Upper lobe of right lung (tissue), 1 donor: ENCODE measurements at regions not wholly inside any gene's neighbourhood (a gene's known extent, or its start where the extent isn't known, plus 50 kb on each side); places are given as distances from the start of the nearest gene placed in this dataset.
"Not testable (repeated sequence)": the region's sequence is repeated elsewhere in the genome, so short reads cannot be mapped to it uniquely, and the experiment has no call there.

Source experiments
- ATAC-seq: fragments of 200-7000 bp; cut with Tn5 transposase; one replicate; pipeline ENCODE4 v1.9.1; 2020; ENCODE audit warnings: mild to moderate bottlenecking, moderate library complexity
- DNase-seq: peaks from one replicate; pipeline ENCODE4 v3.0.0-alpha.2; 2020
- H3K27ac ChIP-seq: fragments of 200-600 bp; one replicate; pipeline ENCODE4 v1.8.0; 2022
- H3K27me3 ChIP-seq: fragments of 200-600 bp; one replicate; pipeline ENCODE4 v1.8.0; 2022; ENCODE audit warnings: mild to moderate bottlenecking
- H3K36me3 ChIP-seq: fragments of 200-600 bp; one replicate; pipeline ENCODE4 v1.8.0; 2022
- H3K4me1 ChIP-seq: fragments of 200-600 bp; one replicate; pipeline ENCODE4 v1.8.0; 2022
- H3K4me3 ChIP-seq: fragments of 200-600 bp; one replicate; pipeline ENCODE4 v1.8.0; 2022; ENCODE audit warnings: mild to moderate bottlenecking
- H3K9me3 ChIP-seq: fragments of 200-600 bp; one replicate; pipeline ENCODE4 v1.8.0; 2022
- intact Hi-C: fragments of 100-400 bp; cut with DNase I; formaldehyde crosslinking; loops from one replicate; pipeline ENCODE4 v1.11.0; 2022
- TF ChIP-seq, protein P1 (sequence below): fragments of 200-600 bp; IDR thresholded peaks from one replicate; pipeline ENCODE4 v1.8.0; 2022; ENCODE audit warnings: antibody characterized with exemption
- donor health status: DM: no; HTN: yes; CAD: no; lungs with severe emphysema.

DNA sequence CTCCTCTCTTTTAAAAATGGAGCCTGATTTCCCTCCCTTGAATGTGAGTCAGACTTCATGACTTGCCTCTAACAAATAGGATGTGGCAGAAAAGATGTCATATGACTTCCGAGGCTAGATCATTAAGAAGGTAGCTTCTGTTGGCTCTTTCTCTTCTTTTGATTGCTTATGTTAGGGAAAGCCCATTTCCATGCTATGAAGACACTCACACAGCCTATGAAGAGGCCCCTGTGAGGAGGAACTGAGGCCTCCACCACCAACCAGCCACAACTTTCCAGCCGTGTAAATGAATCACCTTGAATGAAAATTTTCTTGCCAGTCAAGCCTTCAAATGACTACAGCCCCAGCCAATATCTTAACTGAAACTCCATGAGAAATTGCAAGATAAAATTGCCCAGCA, 413.4 kb downstream of the TMEM38B start:
- DNase-seq: no peak

DNA sequence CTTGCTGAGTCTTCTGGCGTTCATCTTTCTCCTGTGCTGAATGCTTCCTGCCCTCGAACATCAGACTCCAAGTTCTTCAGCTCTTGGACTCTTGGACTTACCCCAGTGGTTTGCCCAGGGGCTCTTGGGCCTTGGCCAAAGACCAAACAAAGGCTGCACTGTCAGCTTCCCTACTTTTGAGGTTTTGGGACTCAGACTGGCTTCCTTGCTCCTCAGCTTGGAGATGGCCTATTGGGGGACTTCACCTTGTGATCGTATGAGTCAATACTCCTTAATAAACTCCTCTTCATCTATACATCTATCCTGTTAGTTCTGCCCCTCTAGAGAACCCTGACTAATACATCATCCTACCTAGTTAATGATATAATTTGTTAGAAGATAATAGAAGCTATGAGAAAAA, 415.4 kb downstream of the TMEM38B start:
- DNase-seq, H3K27ac ChIP-seq, H3K27me3 ChIP-seq, H3K36me3 ChIP-seq, ATAC-seq, H3K9me3 ChIP-seq, H3K4me3 ChIP-seq, H3K4me1 ChIP-seq, intact Hi-C loops: not testable (repeated sequence)

More for the DNA sequence above, 413.4 kb downstream of the TMEM38B start:
- no peak for ATAC-seq
- Histone ChIP-seq H3K27ac (no peak overlapping the region), H3K9me3 (no peaks in the 10 kb centered on the region), H3K27me3 (no peaks in the 10 kb centered on the region), H3K4me3 (no peak overlapping the region), H3K4me1 (no peaks in the 10 kb centered on the region), H3K36me3 (no peaks in the 10 kb centered on the region)
- intact Hi-C loops: no loop called here
- TF ChIP-seq, protein P1, sequence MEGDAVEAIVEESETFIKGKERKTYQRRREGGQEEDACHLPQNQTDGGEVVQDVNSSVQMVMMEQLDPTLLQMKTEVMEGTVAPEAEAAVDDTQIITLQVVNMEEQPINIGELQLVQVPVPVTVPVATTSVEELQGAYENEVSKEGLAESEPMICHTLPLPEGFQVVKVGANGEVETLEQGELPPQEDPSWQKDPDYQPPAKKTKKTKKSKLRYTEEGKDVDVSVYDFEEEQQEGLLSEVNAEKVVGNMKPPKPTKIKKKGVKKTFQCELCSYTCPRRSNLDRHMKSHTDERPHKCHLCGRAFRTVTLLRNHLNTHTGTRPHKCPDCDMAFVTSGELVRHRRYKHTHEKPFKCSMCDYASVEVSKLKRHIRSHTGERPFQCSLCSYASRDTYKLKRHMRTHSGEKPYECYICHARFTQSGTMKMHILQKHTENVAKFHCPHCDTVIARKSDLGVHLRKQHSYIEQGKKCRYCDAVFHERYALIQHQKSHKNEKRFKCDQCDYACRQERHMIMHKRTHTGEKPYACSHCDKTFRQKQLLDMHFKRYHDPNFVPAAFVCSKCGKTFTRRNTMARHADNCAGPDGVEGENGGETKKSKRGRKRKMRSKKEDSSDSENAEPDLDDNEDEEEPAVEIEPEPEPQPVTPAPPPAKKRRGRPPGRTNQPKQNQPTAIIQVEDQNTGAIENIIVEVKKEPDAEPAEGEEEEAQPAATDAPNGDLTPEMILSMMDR: no peak

DNA sequence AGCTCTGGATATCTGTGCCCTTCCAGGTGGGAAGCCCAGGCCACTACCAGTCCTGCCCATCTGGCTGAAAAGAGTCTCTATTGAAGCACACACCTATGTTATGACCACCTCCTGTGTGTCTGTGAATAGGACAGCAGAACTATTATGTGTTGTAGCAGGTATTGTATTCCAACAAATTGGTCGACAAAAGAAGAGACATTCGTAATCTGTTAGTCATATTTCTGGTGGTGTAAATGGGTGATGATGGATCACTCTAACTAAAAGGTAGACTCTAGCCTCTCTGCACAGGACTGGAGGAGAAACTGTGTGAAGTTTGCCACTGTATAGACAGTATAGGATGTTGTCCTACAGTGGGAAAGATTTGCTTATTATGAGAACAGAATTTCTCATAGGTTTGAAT, 416.1 kb downstream of the TMEM38B start:
- H3K27ac ChIP-seq: no peak overlapping the region
- TF ChIP-seq, protein P1: no peak

DNA sequence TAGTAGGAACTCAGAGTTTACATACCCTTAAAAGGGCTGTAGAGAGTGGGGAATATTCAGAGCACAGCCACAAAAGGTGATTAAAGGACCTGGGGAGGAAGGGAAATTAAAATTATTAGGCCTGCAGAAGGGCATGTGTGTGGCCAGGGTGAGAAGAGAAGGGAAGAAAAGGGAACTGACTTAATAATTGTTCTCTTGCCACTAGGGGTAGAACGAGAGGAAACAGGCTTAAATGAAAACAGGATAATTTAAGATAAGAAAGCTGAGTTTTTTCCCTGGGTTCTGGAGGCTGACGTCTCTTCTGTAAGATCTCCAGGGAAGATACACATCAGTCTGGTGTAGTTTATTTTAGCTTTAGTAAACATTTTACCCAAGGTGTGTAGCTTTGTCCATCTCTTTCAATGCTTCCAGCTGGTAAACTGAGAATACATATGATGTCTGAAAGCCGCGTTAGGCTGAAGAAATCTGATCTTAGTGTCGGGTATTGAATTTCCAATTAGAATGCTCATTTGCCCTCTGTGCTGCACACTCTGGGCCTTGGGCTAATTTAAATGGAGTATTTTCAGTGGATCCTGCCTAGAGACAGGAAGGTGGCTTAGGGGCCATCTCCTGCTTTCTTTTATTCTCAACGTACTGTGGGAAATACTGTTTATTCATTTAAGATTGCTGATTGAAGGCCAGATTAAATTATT, 416.8 kb downstream of the TMEM38B start:
- TF ChIP-seq, protein P1: no peak
- no peaks in the 10 kb centered on the region for H3K27me3 ChIP-seq
- no peaks in the 10 kb centered on the region for H3K36me3 ChIP-seq
- H3K4me3 ChIP-seq: no peak overlapping the region
- no peaks in the 10 kb centered on the region for H3K9me3 ChIP-seq
- ATAC-seq (no peak), DNase-seq (no peak)
- intact Hi-C loops: no loop called here
- H3K4me1 ChIP-seq: no peaks in the 10 kb centered on the region
- H3K27ac ChIP-seq: no peak overlapping the region

More for the DNA sequence above, 416.1 kb downstream of the TMEM38B start:
- Histone ChIP-seq H3K9me3 (no peaks in the 10 kb centered on the region), H3K36me3 (no peaks in the 10 kb centered on the region), H3K4me3 (no peak overlapping the region), H3K4me1 (no peaks in the 10 kb centered on the region), H3K27me3 (no peaks in the 10 kb centered on the region)
- DNase-seq (no peak), ATAC-seq (no peak)
- intact Hi-C loops: no loop called here

DNA sequence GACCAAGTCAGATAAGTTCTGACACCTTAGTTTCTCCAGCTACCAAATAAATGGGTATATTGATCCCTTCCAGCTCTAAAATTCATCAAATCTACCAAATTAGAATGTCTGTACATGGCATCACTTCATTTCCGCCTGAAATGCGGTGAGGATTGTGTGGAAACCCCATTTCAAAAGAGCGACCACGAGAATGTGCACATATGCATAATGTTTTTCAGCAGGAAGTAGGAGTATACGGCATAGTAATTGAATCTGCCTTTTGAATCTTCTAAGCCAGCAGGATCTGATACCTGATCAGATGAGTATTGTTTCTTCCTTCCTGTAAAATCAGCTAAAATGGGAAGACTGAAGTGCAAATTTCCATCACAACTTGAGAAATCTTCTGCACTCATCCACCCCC, 418.6 kb downstream of the TMEM38B start:
- TF ChIP-seq, protein P1: no peak
- no peak overlapping the region for H3K27ac ChIP-seq
- H3K27me3 ChIP-seq: no peaks in the 10 kb centered on the region
- no peaks in the 10 kb centered on the region for H3K36me3 ChIP-seq
- no peak for DNase-seq
- no peaks in the 10 kb centered on the region for H3K9me3 ChIP-seq
- no peak for ATAC-seq
- intact Hi-C loops: no loop called here
- no peaks in the 10 kb centered on the region for H3K4me1 ChIP-seq
- H3K4me3 ChIP-seq: no peak overlapping the region

DNA sequence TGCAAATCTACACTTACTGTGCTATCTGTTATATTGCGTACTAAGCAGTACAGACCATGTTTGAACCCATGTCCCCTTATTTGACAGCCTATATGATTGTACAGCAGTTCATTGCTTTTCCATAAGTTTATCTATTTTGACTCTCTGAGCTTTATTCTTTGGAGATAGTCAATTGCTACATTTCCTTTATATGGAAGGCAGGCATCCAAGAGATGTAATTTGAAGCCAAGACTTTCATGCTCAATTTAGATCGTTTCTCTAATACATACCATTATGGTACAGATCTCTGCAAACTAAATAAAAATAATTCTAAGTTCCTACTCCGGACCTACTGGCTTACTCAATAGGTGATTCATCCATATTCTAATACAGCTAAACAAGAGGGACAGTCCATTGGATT, 424.8 kb downstream of the TMEM38B start:
- no peaks in the 10 kb centered on the region for H3K36me3 ChIP-seq
- H3K27me3 ChIP-seq: no peaks in the 10 kb centered on the region
- TF ChIP-seq, protein P1: no peak
- H3K27ac ChIP-seq: no peak overlapping the region
- ATAC-seq: no peak
- intact Hi-C loops: no loop called here
- no peaks in the 10 kb centered on the region for H3K4me1 ChIP-seq
- no peaks in the 10 kb centered on the region for H3K9me3 ChIP-seq
- H3K4me3 ChIP-seq: no peak overlapping the region
- no peak for DNase-seq
